ENCODE measurements at regions not wholly inside any gene's neighbourhood (a gene's known extent, or its start where the extent isn't known, plus 50 kb on each side); places are given as distances from the start of the nearest gene placed in this dataset.

DNA sequence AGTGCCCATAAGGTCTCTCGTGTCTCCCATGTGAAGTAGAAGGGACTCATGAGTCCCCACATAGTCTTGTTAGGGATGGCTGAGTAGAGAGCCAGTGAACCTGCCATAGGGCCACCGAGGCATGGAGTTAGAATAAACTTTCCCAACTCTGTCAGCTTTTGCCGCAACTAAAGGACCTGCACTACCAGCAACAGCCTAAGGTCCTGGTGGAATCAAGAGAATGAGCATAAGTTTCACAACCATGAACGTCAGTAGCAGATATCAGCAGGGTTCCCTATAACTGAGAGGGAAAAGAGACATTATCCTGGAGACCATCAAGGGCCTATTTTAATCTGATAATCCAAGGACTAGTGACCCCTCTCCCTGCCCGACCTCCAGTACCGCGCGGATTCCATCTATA lies 60.3 kb upstream of the FNDC3B start:
- TF ChIP-seq, protein P1, sequence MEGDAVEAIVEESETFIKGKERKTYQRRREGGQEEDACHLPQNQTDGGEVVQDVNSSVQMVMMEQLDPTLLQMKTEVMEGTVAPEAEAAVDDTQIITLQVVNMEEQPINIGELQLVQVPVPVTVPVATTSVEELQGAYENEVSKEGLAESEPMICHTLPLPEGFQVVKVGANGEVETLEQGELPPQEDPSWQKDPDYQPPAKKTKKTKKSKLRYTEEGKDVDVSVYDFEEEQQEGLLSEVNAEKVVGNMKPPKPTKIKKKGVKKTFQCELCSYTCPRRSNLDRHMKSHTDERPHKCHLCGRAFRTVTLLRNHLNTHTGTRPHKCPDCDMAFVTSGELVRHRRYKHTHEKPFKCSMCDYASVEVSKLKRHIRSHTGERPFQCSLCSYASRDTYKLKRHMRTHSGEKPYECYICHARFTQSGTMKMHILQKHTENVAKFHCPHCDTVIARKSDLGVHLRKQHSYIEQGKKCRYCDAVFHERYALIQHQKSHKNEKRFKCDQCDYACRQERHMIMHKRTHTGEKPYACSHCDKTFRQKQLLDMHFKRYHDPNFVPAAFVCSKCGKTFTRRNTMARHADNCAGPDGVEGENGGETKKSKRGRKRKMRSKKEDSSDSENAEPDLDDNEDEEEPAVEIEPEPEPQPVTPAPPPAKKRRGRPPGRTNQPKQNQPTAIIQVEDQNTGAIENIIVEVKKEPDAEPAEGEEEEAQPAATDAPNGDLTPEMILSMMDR (conservative IDR thresholded peaks at IDR 0.05; ENCODE audit: low read depth in 2 of 2): no peak
- TF ChIP-seq EZH2 (IDR thresholded peaks at IDR 0.05; ENCODE audit: low read depth, unreplicated experiment) (no peak), EZH2phosphoT487 (IDR thresholded peaks at IDR 0.05; ENCODE audit: unreplicated experiment) (no peak), POLR2AphosphoS5 (IDR thresholded peaks at IDR 0.05; ENCODE audit: low read depth) (no peak), CREB1 (CRISPR knock-in tag; IDR thresholded peaks at IDR 0.05; ENCODE audit: low read depth) (no peak)

Measured in GM23338 (cell line).